GM12878 (cell line): ENCODE measurements at regions not wholly inside any gene's neighbourhood (a gene's known extent, or its start where the extent isn't known, plus 50 kb on each side); places are given as distances from the start of the nearest gene placed in this dataset.

Experiments
- ATAC-seq: fragments of 200-7000 bp; cut with Tn5 transposase; 3 replicates; pipeline ENCODE4 v1.9.1; 2020; ENCODE audit warnings: mild to moderate bottlenecking, moderate library complexity
- BruUV-seq: library from RNA; stranded (reverse); fragments of 400-500 nt; replicated peaks from 2 replicates; lab custom pipeline; 2021; lab: Mats Ljungman, UMichigan
- CTCF ChIA-PET: fragments of 300-600 bp; sonication (Branson Sonifier 250); formaldehyde crosslinking; extraction: SDS; loops from one replicate; lab custom pipeline; 2021; ENCODE audit warnings: inconsistent platforms; lab: Yijun Ruan, JAX
- POLR2A ChIA-PET: fragments of 350-600 bp; formaldehyde crosslinking; extraction: SDS; loops from one replicate; lab custom pipeline; 2021; ENCODE audit warnings: inconsistent platforms; lab: Charles Lee
- RAD21 ChIA-PET: fragments of 300-600 bp; sonication (Branson Sonifier 250); formaldehyde crosslinking; loops from one replicate; lab custom pipeline; 2023; ENCODE audit warnings: antibody characterized with exemption; ENCODE audit not compliant: unreplicated experiment; lab: Charles Lee
- SMC1A ChIA-PET: fragments of 300-600 bp; sonication (Branson Sonifier 250); formaldehyde crosslinking; loops from one replicate; lab custom pipeline; 2023; ENCODE audit not compliant: unreplicated experiment, uncharacterized antibody; lab: Charles Lee
- DNase-seq: peaks from one replicate; pipeline ENCODE4 v3.0.0-alpha.2; 2011; ENCODE audit warnings: low read depth, low spot score
- FAIRE-seq: peaks from 3 replicates; lab custom pipeline; 2011; peaks lifted over from hg19 to GRCh38; lab: Jason Lieb, UNC
- H2AFZ ChIP-seq: 2 replicates; pipeline ENCODE4 v1.6.0; 2011; ENCODE audit warnings: low read depth, low read length, control low read depth; ENCODE audit not compliant: control insufficient read depth
- H3K27ac ChIP-seq: 2 replicates; pipeline ENCODE4 v1.5.1; 2011; ENCODE audit warnings: control low read depth; ENCODE audit not compliant: control insufficient read depth, insufficient read depth
- H3K27me3 ChIP-seq, 2 experiments: replicated peaks in 1 of 2; 2 replicates each; pipeline versions ENCODE4 v1.6.0 to v1.6.1; 2011; ENCODE audit warnings: low read length in 1 of 2; ENCODE audit not compliant: control insufficient read depth in 2 of 2, insufficient read depth in 2 of 2
- H3K36me3 ChIP-seq, 2 experiments: 2 replicates each; pipeline ENCODE4 v1.5.1; 2011; ENCODE audit warnings: low read length in 1 of 2; ENCODE audit not compliant: control insufficient read depth in 2 of 2, insufficient read depth in 2 of 2
- H3K4me1 ChIP-seq: 2 replicates; pipeline ENCODE4 v1.6.1; 2011; ENCODE audit warnings: mild to moderate bottlenecking, low read length, moderate library complexity, mixed read lengths; ENCODE audit not compliant: control insufficient read depth, insufficient read depth
- H3K4me2 ChIP-seq: 2 replicates; pipeline ENCODE4 v1.6.0; 2011; ENCODE audit warnings: control low read depth; ENCODE audit not compliant: control insufficient read depth, insufficient read depth
- H3K4me3 ChIP-seq: fragments of 200-600 bp; sonication (generic); 2 replicates; pipeline ENCODE4 v1.5.1; 2016
- H3K79me2 ChIP-seq: 2 replicates; pipeline ENCODE4 v1.6.0; 2011; ENCODE audit warnings: low read length; ENCODE audit not compliant: control insufficient read depth, insufficient read depth
- H3K9ac ChIP-seq: 2 replicates; pipeline ENCODE4 v1.8.0; 2011; ENCODE audit warnings: low read length, control low read depth, mixed read lengths; ENCODE audit not compliant: control insufficient read depth, insufficient read depth
- H3K9me3 ChIP-seq: replicated peaks from 3 replicates; pipeline ENCODE4 v1.5.1; 2011; ENCODE audit warnings: mild to moderate bottlenecking, low read length; ENCODE audit not compliant: control insufficient read depth, insufficient read depth
- H4K20me1 ChIP-seq: 2 replicates; pipeline ENCODE4 v1.6.0; 2011; ENCODE audit not compliant: control insufficient read depth, insufficient read depth
- BACH1 ChIP-seq: fragments of 450-650 bp; IDR thresholded peaks from 2 replicates; pipeline ENCODE4 v1.6.1; 2017; ENCODE audit warnings: mild to moderate bottlenecking, borderline replicate concordance
- CEBPB ChIP-seq, 2 experiments: fragments of 150-350 bp in 1 of 2; IDR thresholded peaks; 2 replicates each; pipeline ENCODE4 v1.6.1; 2012 to 2014; ENCODE audit warnings: low read depth in 2 of 2, low read length in 2 of 2, borderline replicate concordance in 1 of 2, inconsistent platforms in 1 of 2
- HDGF ChIP-seq: fragments of 450-650 bp; IDR thresholded peaks from 2 replicates; pipeline ENCODE4 v1.6.1; 2016; ENCODE audit warnings: antibody characterized with exemption
- MTA2 ChIP-seq: fragments of 450-650 bp; IDR thresholded peaks from 2 replicates; pipeline ENCODE4 v1.6.1; 2016; ENCODE audit warnings: low read depth, mild to moderate bottlenecking, moderate library complexity
- MXI1 ChIP-seq: fragments of 150-350 bp; IDR thresholded peaks from 2 replicates; pipeline ENCODE4 v1.6.1; 2011; ENCODE audit warnings: low read depth, mild to moderate bottlenecking, inconsistent platforms, low read length, improper control_type of control experiment
- POLR2AphosphoS5 ChIP-seq: IDR thresholded peaks from 2 replicates; pipeline ENCODE4 v1.6.1; 2011; ENCODE audit warnings: mild to moderate bottlenecking, low read length, inconsistent platforms
- RAD51 ChIP-seq: fragments of 450-650 bp; IDR thresholded peaks from 2 replicates; pipeline ENCODE4 v1.6.1; 2016; ENCODE audit warnings: moderate library complexity, mild to moderate bottlenecking, inconsistent platforms
- YY1 ChIP-seq: IDR thresholded peaks from 2 replicates; pipeline ENCODE4 v1.6.1; 2011; ENCODE audit warnings: low read depth, mild to moderate bottlenecking, low read length
- ZBTB4 ChIP-seq: fragments of 450-650 bp; formaldehyde crosslinking; IDR thresholded peaks from 2 replicates; pipeline ENCODE4 v1.4.0; 2022; ENCODE audit warnings: mild to moderate bottlenecking, moderate library complexity
- ZNF207 ChIP-seq: fragments of 450-650 bp; IDR thresholded peaks from 2 replicates; pipeline ENCODE4 v1.6.1; 2014; ENCODE audit warnings: antibody characterized with exemption, mild to moderate bottlenecking, borderline replicate concordance
- ZNF217 ChIP-seq: fragments of 450-650 bp; IDR thresholded peaks from 2 replicates; pipeline ENCODE4 v1.6.1; 2017; ENCODE audit warnings: antibody characterized with exemption, mild to moderate bottlenecking
- ZNF687 ChIP-seq: fragments of 450-650 bp; IDR thresholded peaks from 2 replicates; pipeline ENCODE4 v1.6.1; 2017; ENCODE audit warnings: mild to moderate bottlenecking, moderate library complexity
- WGBS: methylation state at CpG from one replicate; pipeline ENCODE4 v1.1.6; 2016; ENCODE audit warnings: low lambda C conversion rate; ENCODE audit not compliant: insufficient replicate concordance, insufficient coverage; ENCODE audit errors: missing lambda C conversion rate; 5-methylcytosine and 5-hydroxymethylcytosine counted together
- in situ Hi-C: fragments of 300-500 bp; cut with MboI; formaldehyde crosslinking; loops from 9 replicates; pipeline ENCODE4 v1.14.3; 2018; ENCODE audit warnings: mixed read lengths
- intact Hi-C: fragments of 100-400 bp; cut with micrococcal nuclease; formaldehyde crosslinking; loops from one replicate; pipeline ENCODE4 v1.14.2; 2022; ENCODE audit not compliant: unreplicated experiment

GRCh38 chr13:53159431-53159830 lies 130.8 kb downstream of the OLFM4 start:
- H3K27me3 ChIP-seq = no peaks in the 10 kb centered on the region
- ChIA-PET POLR2A (no interaction called here), CTCF (no interaction called here), RAD21 (no interaction called here), SMC1A (no interaction called here)
- no TSS peak for BruUV-seq
- WGBS = 61% methylated on average over 1 of the region's 1 CpG
- in situ Hi-C loops (no loop called here), intact Hi-C loops (loop anchor here (10.0 kb wide), 1 partner anchor 305 kb away; no protein-coding TSS in a partner anchor)
- no peak overlapping the region for H3K4me3 ChIP-seq
- H4K20me1 ChIP-seq = no peaks in the 10 kb centered on the region
- H3K4me2 ChIP-seq = no peak overlapping the region
- FAIRE-seq (no peak), DNase-seq (no peak), ATAC-seq (no peak)
- no peak overlapping the region for H3K27ac ChIP-seq
- no peaks in the 10 kb centered on the region for H3K36me3 ChIP-seq
- H2AFZ ChIP-seq = no peak overlapping the region
- no peaks in the 10 kb centered on the region for H3K9me3 ChIP-seq
- TF ChIP-seq ZNF687 (no peak), POLR2AphosphoS5 (no peak), YY1 (no peak), ZNF207 (no peak), ZNF217 (no peak), CEBPB (IDR thresholded peaks at IDR 0.05; ENCODE audit: borderline replicate concordance in 1 of 2, low read depth in 2 of 2, low read length in 2 of 2) (no peak), HDGF (no peak), BACH1 (no peak), ZBTB4 (CRISPR knock-in tag) (no peak), MTA2 (no peak), MXI1 (no peak), RAD51 (no peak)
- no peaks in the 10 kb centered on the region for H3K4me1 ChIP-seq
- no peaks in the 10 kb centered on the region for H3K79me2 ChIP-seq
- H3K9ac ChIP-seq = no peak overlapping the region
